ENCODE measurements at regions not wholly inside any gene's neighbourhood (a gene's known extent, or its start where the extent isn't known, plus 50 kb on each side); places are given as distances from the start of the nearest gene placed in this dataset.

- no peak for TF ChIP-seq CTCF (IDR thresholded peaks at IDR 0.05)
- TF ChIP-seq POLR2A (IDR thresholded peaks at IDR 0.05): no peak
Observed at GRCh38 chr10:94059178-94059883, 65.6 kb downstream of the PLCE1 start.
